T-helper 9 cell (primary cell): ENCODE measurements at regions not wholly inside any gene's neighbourhood (a gene's known extent, or its start where the extent isn't known, plus 50 kb on each side); places are given as distances from the start of the nearest gene placed in this dataset.
"Not testable (repeated sequence)": the region's sequence is repeated elsewhere in the genome, so short reads cannot be mapped to it uniquely, and the experiment has no call there.

Source experiments
- DNase-seq: peaks from one replicate; pipeline ENCODE4 v3.0.0-alpha.2; 2020

- no peak for DNase-seq
These were observed 314.3 kb downstream of the HHIPL2 start for GRCh38 chr1:222233444-222234158.

GRCh38 chr1:222232842-222233241 lies 315.1 kb downstream of the HHIPL2 start:
- DNase-seq = no peak

GRCh38 chr1:222229672-222230312 lies 318.1 kb downstream of the HHIPL2 start:
- DNase-seq = no peak

GRCh38 chr1:222225316-222225691 lies 322.6 kb downstream of the HHIPL2 start:
- no peak for DNase-seq

DNA sequence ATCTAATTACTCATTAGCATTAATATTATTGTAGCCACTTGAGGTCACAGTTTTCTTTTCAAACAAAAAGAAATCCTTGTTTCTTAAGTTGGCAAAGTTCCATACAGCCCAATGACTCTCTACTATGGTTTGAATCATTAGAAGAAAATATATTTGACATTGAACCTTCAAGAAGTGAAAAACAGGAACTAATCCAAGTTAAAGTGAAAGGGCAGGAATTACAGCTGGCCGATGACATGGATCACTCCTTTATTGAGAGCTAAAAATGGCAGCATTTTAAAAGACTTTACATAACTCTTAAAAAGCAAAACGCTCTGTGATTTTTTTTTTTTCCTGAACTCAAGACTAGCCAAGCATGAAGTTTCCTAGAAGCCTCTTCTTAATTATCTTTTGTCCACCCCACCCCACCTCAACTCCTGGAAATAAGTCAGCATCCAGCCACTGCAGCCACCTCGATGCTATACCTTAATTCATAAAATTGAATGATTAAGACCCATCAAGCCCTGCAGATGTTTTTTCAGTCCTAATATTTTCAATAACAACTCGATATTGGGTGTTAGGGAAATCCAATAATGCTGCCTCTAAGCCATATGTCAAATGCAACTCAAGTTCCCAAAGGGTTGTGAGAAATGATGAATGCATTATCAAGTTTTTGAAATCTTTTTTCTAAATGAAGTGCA lies 323.1 kb downstream of the HHIPL2 start:
- DNase-seq = no peak

- no peak for DNase-seq
These were observed 323.7 kb downstream of the HHIPL2 start for GRCh38 chr1:222224156-222224555.

DNA sequence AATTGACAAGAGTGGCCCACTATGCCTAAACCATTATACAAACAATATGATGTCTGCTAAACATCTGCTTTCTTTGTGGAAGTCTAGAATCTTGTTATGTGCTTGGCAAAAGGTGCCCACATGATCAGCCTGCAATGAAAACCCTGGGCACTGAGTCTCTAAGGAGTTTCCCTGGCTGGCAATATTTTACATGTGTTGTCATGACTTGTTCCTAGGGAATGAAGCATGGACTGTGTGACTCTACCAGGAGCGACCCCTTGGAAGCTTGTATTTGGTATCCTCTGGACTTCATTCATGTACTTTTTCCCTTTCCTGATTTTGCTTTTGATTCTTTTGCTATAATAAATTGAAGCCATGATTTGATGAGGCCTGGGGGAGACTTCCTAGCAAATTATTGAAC lies 324.9 kb downstream of the HHIPL2 start:
- DNase-seq = no peak

DNA sequence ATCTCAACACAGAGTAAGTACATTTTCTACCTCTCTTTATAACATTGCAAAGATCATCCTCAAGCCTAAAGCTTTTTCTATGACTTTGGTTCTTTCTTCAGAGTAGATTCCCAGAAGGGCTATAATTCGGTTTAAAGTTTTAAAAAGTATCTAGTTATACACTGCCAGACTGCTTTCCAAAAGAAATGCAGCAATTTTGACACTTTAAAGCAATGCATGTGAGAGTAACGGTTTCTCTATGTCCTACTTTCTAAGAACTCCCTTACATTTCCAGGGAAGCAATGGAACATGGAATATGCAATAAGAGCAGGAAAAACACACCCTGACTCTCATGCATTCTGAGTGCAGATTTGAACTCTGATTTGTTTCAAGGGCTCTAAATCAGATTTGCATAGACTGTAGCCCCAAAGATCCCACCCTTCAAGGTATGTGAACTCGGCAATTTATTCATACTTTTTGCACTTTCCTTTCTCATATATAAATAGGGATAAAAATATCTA lies 331.6 kb downstream of the HHIPL2 start:
- no peak for DNase-seq

- no peak for DNase-seq
These were observed 337.1 kb downstream of the HHIPL2 start for GRCh38 chr1:222210776-222211175.

DNA sequence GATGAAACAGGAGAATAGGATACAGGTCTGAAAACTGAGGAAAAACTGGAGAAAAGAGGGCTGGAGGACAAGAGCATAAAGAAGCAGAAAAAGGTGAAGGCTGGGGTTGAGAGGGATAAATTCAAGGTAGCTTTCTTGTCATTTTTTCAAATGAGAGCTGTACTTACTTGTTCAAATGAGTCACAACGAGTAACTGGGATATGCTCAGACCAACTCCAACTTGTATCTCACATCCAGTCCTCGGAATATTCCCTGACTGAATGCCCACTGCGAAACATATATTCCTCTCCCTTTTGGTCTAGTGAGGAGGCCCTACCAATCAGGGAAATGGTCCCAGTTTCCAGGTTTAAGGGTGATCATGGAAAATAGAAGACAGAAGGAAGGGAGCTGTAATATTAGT lies 343.4 kb downstream of the HHIPL2 start:
- no peak for DNase-seq

DNA sequence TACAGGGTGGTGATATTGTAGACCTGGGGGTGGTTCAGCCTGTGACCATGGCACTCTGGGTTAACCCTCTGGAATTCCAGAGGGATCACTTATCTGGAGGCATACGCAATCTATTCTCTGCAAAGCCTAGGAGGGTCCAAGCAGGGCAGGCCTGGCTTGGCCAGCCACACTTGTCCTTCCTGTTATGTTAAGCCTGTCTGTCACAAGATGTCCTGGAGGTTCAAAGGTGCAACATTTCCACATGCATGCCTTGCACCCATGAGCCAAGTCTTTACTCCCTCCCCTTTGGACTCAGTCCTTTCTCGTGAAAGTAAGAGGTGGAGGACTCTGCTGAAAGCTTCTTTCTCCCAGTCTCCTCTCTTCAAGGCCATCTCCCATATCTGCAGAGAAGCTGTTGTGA lies 345.1 kb downstream of the HHIPL2 start:
- DNase-seq = no peak

- DNase-seq = no peak
These were observed 351.2 kb downstream of the HHIPL2 start for GRCh38 chr1:222196736-222197135.

DNA sequence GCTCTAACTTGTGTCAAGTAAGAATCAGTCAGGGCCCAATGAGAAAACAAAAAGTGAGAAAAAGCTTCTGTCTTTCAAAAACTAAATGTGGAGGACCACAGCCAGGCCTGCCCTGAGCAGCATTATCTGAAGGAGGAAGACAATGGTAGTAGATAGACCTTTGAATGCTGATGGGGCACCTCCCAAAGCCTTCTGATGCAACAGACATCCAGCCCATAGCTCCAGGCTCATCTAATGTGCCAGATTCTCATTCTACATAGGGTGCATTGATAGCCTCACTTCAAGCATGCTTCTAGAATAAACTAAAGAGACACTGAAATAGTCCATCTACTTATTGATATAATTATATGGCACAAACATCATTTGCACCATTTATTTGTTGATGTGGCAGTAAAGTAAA lies 351.6 kb downstream of the HHIPL2 start:
- no peak for DNase-seq

- DNase-seq = no peak
These were observed 352.0 kb downstream of the HHIPL2 start for GRCh38 chr1:222195857-222196256.

DNA sequence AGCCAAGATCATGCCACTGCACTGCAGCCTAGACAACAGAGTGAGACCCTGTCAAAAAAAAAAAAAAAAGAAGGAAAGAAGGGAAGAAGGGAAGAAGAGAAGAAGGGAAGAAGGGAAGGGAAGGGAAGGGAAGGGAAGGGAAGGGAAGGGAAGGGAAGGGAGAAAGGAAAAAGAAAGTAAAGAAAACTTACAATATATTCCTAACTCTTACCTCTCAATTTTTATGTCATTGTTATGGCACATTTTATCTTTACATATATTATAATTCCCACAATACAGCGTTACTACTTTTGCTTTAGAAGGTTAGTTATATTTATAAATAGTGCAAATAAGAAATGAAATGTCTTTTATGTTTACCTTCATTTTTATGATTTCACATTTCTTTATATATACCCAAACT lies 358.7 kb downstream of the HHIPL2 start:
- no peak for DNase-seq

- no peak for DNase-seq
These were observed 360.2 kb downstream of the HHIPL2 start for GRCh38 chr1:222187566-222188332.

- no peak for DNase-seq
These were observed 365.3 kb downstream of the HHIPL2 start for GRCh38 chr1:222182641-222183040.

DNA sequence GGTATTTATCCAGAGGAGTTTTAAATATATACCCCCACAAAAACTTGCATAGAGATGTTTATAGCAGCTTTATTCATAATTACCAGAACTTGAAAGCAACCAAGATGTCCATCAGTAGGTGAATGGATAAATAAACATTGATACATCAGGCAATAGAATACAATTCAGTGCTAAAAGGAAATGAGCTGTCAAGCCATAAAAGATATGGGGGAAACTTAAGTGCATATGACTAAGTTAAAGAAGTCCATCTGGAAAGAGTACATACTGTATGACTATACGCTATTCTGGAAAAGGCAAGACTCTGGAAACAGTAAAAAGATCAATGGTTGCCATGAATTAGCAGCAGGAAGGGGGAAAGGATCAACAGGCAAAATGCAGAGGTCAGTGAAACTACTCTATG lies 366.7 kb downstream of the HHIPL2 start:
- no peak for DNase-seq

GRCh38 chr1:222177496-222177895 lies 370.4 kb downstream of the HHIPL2 start:
- not testable (repeated sequence) for DNase-seq

DNA sequence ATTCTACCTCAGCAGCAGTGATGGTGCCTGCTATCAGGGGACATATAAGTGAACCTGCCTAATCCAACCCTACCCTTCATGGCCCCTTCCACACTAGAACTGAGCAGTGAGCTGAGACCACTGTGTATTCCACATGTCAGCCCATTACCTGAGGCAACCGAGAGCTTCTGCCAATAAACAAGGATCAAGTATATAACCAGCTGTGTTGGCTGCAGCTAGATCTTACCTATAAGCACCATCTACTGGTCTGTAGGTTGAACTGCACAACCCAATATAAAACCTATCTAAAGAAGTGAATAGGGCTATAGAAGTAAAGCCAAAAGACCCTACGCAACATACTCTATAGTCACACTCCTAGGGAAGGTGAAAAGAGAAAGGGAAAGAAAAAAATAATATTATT lies 376.9 kb downstream of the HHIPL2 start:
- DNase-seq = no peak

DNA sequence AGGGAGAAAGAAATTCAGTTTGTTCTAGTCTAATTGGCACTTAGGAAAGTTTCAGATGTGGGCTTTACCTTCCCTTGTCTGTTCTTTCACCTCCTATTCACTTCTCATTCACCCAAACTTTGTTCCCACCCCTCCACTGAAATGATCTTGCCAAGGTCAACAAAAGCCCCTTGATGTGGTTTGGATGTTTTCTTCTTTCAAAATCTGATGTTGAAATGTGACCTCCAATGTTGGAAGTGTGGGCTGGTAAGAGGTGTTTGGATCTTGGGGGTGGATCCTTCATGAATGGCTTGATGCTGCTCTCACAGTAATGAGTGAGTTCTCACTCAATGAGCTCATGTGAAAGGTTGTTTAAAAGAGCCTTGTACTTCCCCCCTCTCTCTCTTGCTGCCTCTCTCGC lies 379.3 kb downstream of the HHIPL2 start:
- no peak for DNase-seq

DNA sequence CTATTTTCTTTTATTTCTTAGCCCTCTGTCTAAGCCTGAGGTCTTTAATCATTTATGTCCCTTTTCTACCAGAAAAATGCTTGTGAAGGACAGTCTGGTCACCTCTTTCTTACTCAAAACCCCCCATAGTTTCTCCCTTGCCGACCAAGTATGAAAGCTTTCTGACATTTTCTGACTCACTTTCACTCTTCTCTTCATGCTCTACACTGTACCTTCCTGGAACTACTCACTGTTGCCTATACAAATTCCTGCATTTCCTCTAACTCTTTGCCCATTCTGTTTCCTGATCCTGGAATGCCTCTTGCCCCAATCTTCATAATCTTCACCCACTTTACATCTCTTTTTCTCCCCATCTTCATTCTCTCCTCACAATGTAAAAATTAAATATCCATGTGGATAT lies 380.0 kb downstream of the HHIPL2 start:
- no peak for DNase-seq

GRCh38 chr1:222167111-222167510 lies 380.8 kb downstream of the HHIPL2 start:
- no peak for DNase-seq
